GM19351 (cell line): ENCODE measurements at regions not wholly inside any gene's neighbourhood (a gene's known extent, or its start where the extent isn't known, plus 50 kb on each side); places are given as distances from the start of the nearest gene placed in this dataset.
"Not testable (repeated sequence)": the region's sequence is repeated elsewhere in the genome, so short reads cannot be mapped to it uniquely, and the experiment has no call there.

Source experiments
- ATAC-seq: cut with Tn5 transposase; IDR thresholded peaks from one replicate; pipeline ENCODE4 v1.9.1; 2021; ENCODE audit warnings: mild to moderate bottlenecking, moderate library complexity; ENCODE audit not compliant: unreplicated experiment

DNA sequence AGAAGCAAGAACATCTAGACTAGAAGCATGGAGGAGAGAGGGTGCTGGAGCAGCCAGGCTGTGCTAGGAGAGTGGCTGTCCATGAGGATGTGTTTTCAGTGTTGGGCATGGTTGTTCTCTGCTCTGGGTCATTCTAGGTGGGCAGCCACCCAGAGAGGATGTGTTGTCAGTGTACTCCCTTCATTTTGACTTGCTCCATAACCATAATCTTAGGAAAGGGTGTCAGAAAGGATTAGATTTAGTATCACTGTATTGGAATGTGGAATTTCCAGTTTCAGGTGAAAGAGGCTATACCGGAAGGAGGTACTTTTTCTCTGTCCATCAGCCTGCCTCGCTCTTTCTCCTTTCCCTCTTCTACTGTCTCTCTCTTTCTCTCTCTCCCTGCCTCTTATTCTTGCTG is 474.5 kb upstream of the PODXL start:
- ATAC-seq, result no peak

DNA sequence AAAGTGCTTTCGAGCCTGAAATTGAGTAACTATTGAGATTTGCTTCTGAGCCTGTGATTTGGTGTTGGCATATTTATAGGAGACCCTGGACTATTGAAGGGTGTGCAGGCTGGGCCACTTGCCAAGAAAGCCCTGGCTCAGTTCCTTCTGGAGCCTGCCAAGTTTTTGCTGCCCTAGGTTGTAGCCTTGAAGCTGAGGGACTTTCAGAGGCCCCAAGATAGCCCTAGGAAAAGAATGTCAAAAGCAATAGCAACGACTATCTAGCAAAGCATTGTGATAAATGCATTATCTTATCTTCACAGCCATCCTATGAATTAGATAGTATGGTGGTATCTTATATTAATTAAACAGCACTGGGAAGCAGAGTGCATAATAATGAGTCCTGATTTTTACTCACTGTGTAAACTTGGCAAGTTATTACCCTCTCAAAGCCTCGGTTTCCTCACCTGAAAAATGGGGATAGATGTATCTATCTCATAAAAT is 473.7 kb upstream of the PODXL start:
- ATAC-seq, result no peak

DNA sequence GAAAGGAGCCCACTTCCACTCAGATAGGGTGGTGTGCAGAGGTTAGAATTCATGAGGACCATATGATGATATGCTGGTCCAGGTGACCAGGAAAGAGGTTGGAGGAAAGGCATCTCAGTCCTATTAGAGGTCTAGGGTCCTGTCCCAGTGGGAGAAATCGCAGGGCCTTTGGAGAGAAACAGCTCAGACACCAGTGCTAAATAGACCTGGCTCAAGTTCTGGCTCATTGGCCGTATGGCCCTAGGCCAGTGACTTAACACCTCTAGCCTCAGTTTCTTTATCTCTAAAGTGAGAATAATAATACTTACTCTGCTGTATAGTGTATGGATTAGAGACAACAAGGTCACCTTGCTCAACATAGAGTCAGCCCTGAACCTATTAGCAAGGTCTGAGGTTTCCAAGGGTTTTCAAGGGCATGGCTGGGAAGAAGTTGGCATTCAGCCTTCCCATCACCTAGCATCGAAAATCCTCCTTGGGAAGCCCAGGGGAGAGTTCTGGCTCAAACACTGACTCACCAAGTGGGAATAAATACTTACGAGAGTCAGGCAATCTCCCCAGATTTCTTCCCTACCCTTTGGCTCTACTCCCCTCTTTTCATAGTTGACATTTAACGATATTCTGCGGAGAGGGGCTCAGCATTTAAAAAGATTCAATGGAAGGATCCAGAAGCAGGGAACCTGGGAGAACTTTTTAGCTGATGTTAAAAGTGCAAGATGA is 473.1 kb upstream of the PODXL start:
- no peak for ATAC-seq

DNA sequence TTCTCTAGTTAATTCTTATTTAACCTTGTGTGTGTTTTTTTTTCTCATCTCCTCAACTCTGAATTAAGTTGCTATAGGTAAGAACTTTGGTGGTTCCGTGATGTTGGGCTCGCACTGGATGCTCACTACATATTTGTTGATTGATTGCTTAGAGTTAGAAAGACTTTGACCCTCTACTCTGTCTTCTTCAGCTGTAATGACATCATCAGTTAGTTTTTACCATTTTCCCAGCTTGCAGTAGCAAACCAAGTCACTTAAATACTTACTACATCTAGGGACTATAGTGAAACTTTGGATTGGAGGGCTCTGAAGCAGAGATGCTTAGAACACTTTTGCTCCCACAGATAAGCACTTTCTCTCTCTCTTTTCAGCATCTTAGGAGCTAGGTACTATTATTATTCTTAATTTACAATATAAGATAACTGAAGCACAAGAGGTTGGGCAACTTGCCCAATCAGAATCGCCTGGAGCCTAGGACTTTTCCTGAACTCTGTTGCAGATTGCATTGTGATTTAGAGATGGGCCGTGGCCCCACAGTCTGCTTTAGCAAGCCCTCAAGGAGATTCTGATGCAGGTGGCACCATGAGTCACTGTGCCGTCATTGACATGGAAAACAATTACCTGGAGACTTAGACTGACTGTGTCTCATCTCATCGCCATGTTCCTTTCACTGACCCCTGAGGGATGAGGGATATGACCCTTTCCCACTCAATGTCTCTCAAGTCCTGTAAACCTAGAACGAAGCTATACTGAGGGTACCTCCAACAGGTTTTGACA is 471.9 kb upstream of the PODXL start:
- ATAC-seq, result no peak

DNA sequence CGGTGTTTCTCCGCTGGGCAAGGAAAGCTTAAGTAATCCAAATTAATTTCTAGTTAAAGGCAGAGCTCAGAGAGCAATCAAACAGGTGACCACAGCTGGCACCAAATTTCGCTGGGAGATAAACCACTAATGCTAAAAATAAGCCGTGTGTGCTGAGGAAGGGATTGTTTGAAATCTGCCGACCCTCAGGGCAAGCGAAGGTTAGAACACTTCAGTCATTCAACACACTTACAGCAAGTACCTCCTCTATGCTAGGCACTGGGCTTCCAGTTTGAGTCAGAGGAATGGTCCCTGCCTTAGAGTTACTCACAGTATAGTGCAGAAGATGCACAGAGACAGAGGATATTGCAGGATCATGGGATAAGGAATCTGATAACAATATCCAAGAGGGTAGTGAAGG is 467.9 kb upstream of the PODXL start:
- ATAC-seq, result no peak

DNA sequence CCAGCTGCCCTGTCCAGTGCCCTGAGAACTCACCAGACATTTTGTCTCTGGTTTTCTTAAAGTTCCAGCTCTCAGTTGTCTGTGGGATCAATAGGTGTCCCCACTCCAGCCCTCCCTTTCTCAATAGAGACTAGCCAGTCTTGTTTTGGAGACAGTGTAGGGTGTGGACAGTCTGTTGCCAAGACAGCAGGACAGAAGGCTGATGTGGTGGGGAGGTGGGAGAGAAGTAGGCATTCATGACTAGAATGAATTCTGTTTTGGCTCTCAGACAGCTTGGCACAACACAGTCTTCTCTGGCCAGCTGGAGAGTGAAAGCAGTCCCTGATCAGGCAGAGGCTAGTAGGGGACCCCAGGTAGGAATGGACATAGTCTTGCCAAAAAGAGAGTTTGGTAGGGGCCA is 467.0 kb upstream of the PODXL start:
- no peak for ATAC-seq

DNA sequence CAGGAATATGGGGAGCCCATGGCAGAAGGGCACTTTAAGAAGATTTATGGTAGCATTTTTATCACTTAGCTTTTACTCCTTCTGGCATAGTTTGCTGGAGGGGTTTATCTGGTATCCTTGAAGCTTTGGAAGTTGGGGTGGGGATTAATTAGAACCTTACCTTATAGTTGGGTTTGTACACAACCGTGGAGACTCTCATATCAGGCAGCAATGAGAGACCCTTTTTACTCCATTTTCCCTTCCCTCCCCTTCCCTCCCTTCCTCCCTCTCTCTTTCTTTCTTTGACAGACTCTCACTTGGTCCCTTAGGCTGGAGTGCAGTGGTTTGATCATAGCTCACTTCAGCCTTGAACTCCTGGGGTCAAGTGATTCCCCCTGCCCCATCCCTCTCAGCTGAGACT is 465.8 kb upstream of the PODXL start:
- ATAC-seq, result no peak

DNA sequence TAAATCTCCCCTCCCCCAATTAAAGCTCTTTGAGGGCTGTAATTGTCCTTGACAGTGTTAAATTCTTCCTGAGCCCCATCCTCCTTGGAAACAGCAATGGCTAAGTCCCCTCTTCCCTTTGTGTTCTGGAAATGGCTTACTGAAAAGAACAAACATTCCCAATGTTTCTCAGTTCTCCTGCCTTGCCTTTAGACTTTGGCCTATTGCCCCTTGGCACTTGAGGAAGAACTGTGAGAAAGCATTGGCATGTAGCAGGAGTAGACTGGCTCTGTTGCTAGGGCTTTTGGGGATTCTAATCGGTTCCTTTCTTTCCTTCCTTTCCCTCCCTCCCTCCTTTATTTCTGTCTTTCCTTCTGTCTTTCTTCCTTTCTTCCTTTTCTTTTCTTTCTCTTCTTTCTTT is 463.3 kb upstream of the PODXL start:
- ATAC-seq, result no peak

DNA sequence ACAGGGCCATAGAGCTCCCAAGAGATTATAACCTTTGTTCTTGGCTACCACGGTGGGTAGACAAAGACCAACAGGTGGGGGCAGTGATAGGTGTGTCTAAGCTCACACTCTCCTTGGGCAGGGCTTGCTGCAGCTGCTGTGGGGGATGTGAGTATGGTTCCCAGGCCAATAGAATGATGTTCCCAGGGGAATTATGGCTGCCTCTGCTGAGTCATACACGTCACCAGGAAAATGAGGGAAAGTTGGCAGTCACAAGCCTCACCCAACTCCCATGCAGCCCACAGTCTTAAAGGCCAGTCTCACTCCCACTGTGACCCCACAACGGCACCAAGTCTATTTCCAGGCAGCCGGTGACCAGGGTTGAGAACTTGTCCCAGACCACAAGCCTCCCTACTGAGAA is 453.4 kb upstream of the PODXL start:
- ATAC-seq, result no peak

DNA sequence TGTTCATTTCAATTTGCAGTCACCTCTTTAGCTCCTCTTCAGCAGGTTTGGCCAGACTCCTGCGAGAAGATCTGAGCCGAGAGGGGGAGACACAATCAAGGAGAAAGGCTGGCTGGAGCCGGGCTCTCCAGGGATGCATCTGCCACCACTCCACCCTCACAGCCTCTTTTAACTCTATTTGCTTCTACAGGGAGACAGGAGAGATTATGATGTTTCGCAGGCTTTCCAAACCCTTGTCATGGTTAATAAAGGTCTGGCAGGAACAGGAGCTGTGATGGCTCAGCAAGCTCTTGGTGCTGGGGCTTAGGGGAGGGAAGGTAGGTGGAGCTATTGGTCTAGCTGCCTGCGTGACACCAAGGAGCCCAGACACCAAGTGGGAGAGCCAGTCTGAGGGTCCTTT is 448.1 kb upstream of the PODXL start:
- no peak for ATAC-seq

DNA sequence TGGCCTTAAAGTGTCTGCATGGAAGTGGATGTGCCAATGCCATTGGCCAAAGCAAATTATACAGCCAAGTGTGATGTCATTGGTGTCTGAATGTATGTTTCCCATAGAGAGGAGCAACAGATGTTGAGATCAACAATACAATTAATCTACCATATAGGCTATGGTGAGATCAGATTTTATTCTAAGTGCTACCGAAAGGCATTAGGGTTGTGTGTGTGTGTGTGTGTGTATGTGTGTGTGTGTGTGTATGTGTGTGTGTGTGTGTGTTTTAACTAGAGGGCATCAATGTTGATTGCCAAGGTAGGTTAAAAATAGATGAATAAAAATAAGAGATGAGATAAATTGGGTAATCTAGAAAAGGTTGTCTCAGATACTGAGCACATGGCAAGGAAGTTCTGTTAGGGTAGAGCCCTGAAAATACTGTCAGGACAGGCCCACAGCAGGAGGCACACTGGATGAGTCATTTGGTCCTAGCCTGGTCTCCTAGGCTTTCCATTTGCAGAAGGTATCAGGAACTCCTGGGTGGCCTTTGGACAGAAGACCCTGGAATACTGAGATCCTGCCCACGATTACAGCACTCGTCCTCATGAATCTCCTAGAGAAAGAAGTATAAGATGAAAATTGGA is 446.0 kb upstream of the PODXL start:
- no peak for ATAC-seq

DNA sequence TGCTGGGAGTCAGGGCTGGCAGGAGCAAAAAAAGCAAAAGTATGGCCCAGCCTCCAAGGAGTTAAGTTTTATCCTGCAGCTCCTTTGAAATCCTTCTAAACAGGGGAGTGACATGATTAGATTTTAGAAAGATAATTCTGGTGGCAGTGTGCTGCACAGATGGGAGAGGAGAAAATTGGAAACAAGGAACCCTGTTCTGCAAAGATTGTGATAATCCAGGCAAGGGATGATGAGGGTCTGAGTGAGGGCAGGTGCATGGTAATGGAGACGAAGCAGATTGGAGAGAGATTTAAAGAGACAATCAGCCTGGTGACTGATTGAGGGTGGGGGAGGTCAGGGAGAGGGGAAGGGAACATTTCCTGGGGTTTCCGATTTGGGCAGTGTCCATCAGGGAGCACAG is 444.7 kb upstream of the PODXL start:
- ATAC-seq, result no peak

DNA sequence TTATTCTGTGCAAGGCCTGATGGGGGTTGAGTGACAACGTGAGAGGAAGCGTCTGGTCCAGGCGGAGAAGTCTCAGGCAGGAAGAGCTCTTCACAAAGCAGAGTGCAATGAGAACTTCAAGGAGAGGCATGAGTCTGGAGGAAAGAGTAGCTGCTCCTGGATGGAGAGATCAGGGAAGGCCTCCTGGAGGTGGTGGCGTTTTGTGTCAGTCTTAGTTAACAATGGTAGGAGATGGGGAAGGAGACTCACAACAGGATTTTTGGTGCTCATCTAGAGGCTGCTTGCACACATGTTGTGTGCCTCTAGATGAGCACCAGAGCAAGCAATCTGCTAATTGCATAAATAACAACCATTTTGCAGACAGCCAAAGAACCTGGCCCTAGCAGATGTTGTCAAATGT is 442.8 kb upstream of the PODXL start:
- no peak for ATAC-seq

DNA sequence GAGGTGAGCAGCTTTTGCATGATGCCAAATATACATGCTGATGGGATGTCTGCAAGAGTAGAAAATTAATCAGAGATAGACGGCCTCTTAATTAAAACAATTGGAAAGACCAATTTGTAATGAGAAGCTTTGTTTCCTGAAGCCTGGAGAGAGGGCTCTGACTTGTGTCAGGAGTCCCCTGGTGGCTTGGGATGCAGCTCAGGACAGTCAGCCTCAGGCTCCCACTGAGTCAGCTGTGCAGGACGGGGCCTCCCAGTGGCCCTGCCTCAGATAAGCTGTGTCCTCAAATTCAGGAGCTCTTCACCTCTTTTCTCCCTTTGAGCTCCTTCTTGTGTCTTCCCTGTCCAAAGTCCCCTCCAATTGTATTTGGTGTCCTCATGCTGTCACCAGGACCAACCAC is 438.9 kb upstream of the PODXL start:
- no peak for ATAC-seq

DNA sequence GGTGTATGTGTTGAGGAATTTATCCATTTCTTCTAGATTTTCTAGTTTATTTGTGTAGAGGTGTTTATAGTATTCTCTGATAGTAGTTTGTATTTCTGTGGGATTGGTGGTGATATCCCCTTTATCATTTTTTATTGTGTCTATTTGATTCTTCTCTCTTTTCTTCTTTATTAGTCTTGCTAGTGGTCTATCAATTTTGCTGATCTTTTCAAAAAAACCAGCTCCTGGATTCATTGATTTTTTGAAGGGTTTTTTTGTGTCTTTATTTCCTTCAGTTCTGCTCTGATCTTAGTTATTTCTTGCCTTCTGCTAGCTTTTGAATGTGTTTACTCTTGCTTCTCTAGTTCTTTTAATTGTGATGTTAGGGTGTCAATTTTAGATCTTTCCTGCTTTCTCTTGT is 424.6 kb upstream of the PODXL start:
- not testable (repeated sequence) for ATAC-seq

DNA sequence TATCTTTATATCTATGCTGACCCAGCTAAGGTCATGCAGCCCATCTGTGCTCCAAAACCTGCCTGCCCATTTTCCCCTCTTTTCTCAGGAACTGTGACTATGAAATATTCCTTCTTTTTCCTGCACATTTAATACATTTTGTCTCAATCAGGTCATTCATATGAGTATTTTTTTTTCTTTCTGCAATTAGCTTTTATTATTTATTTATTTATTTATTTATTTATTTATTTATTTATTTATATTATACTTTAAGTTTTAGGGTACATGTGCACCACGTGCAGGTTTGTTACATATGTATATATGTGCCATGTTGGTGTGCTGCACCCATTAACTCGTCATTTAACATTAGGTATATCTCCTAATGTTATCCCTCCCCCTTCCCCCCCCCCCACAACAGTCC is 421.7 kb upstream of the PODXL start:
- ATAC-seq, result not testable (repeated sequence)

DNA sequence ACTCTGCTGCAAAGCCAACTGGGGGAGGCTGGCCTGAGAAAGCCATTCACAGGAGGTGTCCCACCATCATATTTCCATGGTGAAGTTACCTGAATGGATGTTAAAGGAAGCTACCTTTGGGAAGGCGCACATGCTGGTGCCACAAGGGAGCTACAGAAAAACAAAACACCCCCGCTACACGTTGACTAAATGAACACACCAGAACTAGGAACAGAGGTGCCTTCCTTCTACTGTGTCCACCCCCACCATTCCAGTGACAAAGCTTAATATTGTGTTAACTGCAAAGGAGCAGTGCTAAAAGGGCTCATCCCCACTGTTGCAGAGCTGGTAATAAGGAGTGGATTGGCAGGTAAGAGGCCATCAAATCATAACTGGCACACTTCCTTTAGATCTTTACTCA is 420.0 kb upstream of the PODXL start:
- ATAC-seq, result no peak

DNA sequence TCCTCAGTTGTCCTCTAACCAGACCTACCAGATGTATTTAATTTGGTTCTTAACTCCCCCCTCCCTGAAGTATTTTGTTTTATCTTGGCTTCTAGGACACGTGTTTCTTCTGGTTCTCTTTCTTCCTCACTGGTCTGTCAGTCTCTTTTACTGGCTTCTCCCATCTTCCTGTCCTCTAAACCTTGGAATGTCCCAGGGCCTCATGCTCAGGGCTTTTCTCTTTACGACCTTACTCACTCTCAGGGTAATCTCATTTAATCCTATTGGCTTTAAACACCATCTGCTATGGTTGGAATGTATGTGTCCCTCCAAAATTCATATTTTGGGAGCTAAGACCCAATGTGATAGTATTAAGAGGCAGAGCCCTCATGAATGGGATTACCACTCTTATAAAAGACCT is 418.2 kb upstream of the PODXL start:
- no peak for ATAC-seq

DNA sequence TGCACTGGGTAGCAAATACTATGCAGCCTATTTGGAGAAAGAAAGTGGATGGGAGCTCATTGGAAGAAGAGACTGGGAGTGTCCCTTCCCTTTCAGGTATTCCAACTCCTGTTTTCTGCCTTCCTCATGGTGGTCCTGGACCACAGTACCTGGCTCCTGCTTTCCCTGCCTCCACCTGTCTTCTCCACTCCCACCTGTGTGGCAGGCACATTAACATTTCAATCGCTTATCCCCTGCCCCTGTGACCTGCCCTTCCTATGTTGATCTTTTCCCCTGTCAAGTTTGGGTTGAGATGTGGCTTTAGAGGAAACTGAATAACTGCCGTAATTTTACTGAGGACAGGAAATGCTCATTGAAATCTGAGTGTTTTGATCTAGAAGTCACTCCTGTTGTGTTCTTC is 415.8 kb upstream of the PODXL start:
- no peak for ATAC-seq

DNA sequence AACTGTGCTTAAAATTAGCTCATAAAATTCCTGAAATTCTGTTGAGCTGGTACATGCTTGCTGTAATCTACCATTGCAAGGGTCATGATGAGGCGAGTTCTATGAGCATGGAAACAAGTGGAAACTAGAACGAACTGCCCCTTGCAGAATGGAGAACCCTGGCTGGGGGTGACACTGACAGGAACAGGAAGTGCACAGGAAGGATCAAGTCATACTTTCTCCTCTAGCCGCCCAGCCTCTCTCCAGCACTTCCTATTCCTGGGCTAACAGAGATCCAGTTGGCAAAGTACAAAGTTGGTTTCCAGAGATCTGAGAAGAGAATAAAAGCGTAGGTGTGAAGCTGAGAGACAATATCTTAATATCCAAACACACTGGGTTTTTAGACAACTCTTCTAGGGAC is 414.2 kb upstream of the PODXL start:
- no peak for ATAC-seq

DNA sequence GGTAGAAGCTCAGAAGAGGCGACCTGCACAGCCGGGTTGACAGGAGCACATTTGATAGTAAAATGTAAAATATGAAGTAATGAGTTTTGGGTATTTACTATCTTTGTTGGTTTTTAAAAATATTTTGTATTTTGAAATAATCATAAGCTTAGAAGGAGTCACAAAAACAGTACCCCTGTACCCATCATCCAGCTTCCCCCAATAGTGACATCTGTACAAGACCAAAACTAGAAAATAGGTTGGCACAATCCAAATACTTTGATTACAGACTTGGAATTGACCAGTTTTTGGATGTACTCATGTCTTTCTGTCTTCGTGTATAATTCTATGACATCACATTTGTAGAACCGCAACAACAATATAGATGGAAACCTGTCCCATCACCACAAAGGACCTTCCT is 413.1 kb upstream of the PODXL start:
- no peak for ATAC-seq

DNA sequence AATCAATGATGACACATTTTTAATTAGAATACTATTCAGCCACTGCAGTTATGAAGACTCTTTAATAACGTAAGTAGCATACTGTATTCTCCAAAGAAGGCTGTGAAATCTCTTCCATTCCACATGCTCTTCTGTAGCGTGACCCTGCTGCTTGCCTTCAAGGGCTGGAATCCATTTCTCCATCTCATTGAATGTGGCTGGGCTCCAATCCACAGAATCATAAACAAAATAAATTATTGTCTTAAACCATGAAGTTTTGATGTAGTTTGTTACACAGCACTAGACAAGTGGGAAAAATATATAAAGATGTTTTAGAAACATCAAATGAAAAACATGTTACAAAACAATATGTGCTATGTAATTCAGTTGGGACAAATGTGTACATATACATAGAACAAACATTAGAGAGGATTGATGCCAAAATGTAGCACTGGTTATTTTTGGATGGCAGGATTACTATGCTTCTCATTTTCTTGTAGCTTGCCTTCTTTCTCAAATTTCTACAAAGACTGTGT is 410.8 kb upstream of the PODXL start:
- no peak for ATAC-seq
